ENCODE measurements at regions not wholly inside any gene's neighbourhood (a gene's known extent, or its start where the extent isn't known, plus 50 kb on each side); places are given as distances from the start of the nearest gene placed in this dataset.

GRCh38 chr11:122512688-122513087 is 142.8 kb upstream of the UBASH3B start:
- TF ChIP-seq CTCF (conservative IDR thresholded peaks at IDR 0.05; ENCODE audit: low read depth, low read length) = no peak
- no peak for TF ChIP-seq USF2 (IDR thresholded peaks at IDR 0.05; ENCODE audit: low read depth, low read length)
- no peak for TF ChIP-seq RFX5 (IDR thresholded peaks at IDR 0.05; ENCODE audit: low read depth, low read length)
- no peak for TF ChIP-seq SMC3 (IDR thresholded peaks at IDR 0.05; ENCODE audit: low read depth, low read length)
- no peak for TF ChIP-seq CHD1 (IDR thresholded peaks at IDR 0.05; ENCODE audit: low read depth, low read length)
- no peak for TF ChIP-seq NFE2L2 (IDR thresholded peaks at IDR 0.05; ENCODE audit: low read depth, low read length)
- no peak for TF ChIP-seq MAZ (IDR thresholded peaks at IDR 0.05; ENCODE audit: borderline replicate concordance, low read depth, low read length)
- TF ChIP-seq ELK1 (IDR thresholded peaks at IDR 0.05; ENCODE audit: borderline replicate concordance, low read depth, low read length) = no peak
- no peak for TF ChIP-seq MAFK (IDR thresholded peaks at IDR 0.05; ENCODE audit: low read depth, low read length)
- no peak for TF ChIP-seq FOS (IDR thresholded peaks at IDR 0.05; ENCODE audit: low read depth, low read length)
- TF ChIP-seq MXI1 (IDR thresholded peaks at IDR 0.05; ENCODE audit: borderline replicate concordance, low read depth, low read length) = no peak
- no peak for TF ChIP-seq RCOR1 (IDR thresholded peaks at IDR 0.05; ENCODE audit: insufficient replicate concordance, low read length)
- TF ChIP-seq POLR2A (IDR thresholded peaks at IDR 0.05; ENCODE audit: low read depth, low read length) = no peak
- no peak for TF ChIP-seq RAD21 (IDR thresholded peaks at IDR 0.05; ENCODE audit: low read length)
- no peak for TF ChIP-seq BHLHE40 (IDR thresholded peaks at IDR 0.05; ENCODE audit: low read depth, low read length)
- TF ChIP-seq CEBPB (IDR thresholded peaks at IDR 0.05; ENCODE audit: low read depth, low read length) = no peak
- ChIA-PET POLR2A (ENCODE audit: unreplicated experiment) (no interaction called here), CTCF (no interaction called here)
- intact Hi-C loops (cut with micrococcal nuclease) (no loop called here), in situ Hi-C loops (cut with MboI; ENCODE audit: low sequenced_read_pairs) (loop anchor here (25.0 kb wide), 1 partner anchor 1200 kb away; no protein-coding TSS in a partner anchor), dilution Hi-C loops (cut with HindIII; ENCODE audit: low sequenced_read_pairs, unreplicated experiment) (no loop called here)
- Histone ChIP-seq H2AK5ac (ENCODE audit: low read depth, low read length) (no peak overlapping the region), H3K4ac (ENCODE audit: low read depth, low read length) (no peak overlapping the region), H2AFZ (replicated peaks; ENCODE audit: low read length, poor library complexity) (no peak overlapping the region), H3K4me3 (ENCODE audit: insufficient read depth, low read depth, low read length) (no peak overlapping the region), H3K56ac (ENCODE audit: extremely low read depth, insufficient read depth, low read length) (no peak overlapping the region), H2AK9ac (replicated peaks; ENCODE audit: low read depth, low read length, poor library complexity) (no peak overlapping the region), H2BK120ac (ENCODE audit: low read depth, low read length) (no peak overlapping the region), H3K18ac (ENCODE audit: low read depth, low read length) (no peak overlapping the region), H3K79me1 (ENCODE audit: low read depth in 1 of 2, low read length in 2 of 2) (no peaks in the 10 kb centered on the region), H4K5ac (ENCODE audit: low read depth, low read length) (no peak overlapping the region), H3K9ac (ENCODE audit: low read depth, low read length) (no peak overlapping the region), H4K20me1 (ENCODE audit: insufficient read depth, low read length) (no peaks in the 10 kb centered on the region), H4K91ac (ENCODE audit: insufficient read depth, low read depth, low read length) (no peak overlapping the region), H2BK20ac (ENCODE audit: low read depth, low read length) (no peak overlapping the region), H4K8ac (ENCODE audit: low read depth in 2 of 2, low read length in 2 of 2) (no peak overlapping the region), H2BK5ac (ENCODE audit: low read depth, low read length, poor library complexity, severe bottlenecking) (no peak overlapping the region), H3K36me3 (ENCODE audit: control insufficient read depth, insufficient read depth, low read length) (no peaks in the 10 kb centered on the region), H3K27ac (ENCODE audit: insufficient read depth, low read length) (no peak overlapping the region), H3K23ac (ENCODE audit: low read depth, low read length) (no peak overlapping the region), H3K4me2 (ENCODE audit: low read depth, low read length) (no peak overlapping the region), H3K4me1 (ENCODE audit: control insufficient read depth, insufficient read depth, low read length) (0 out of 2 replicates have a peak, but pooled peaks cover 1% of the 10 kb centered on the region), H3K14ac (replicated peaks; ENCODE audit: low read depth, low read length) (no peak overlapping the region), H3K27me3 (ENCODE audit: control insufficient read depth, insufficient read depth, low read length) (peaks cover 22% of the 10 kb centered on the region), H3K9me3 (ENCODE audit: control insufficient read depth, insufficient read depth, low read length) (no peaks in the 10 kb centered on the region), H3K9me1 (ENCODE audit: insufficient read depth, low read length) (no peaks in the 10 kb centered on the region), H2BK15ac (ENCODE audit: low read depth, low read length) (no peak overlapping the region)
- DNase-seq = no peak
- ATAC-seq (ENCODE audit: low read depth) = no peak
- no CpG with 5 or more reads among the region's 2 CpGs for WGBS, 2 experiments (ENCODE audit: extremely low coverage in 2 of 2, insufficient read length in 1 of 2)
- BruUV-seq (replicated peaks) = no TSS peak
